NCI-H1694 (cell line): ENCODE measurements at regions not wholly inside any gene's neighbourhood (a gene's known extent, or its start where the extent isn't known, plus 50 kb on each side); places are given as distances from the start of the nearest gene placed in this dataset.
A peak's percentile ranks its signal among the peaks of the same experiment; 100 is the strongest.

ENCODE experiments used
- DNase-seq: peaks from one replicate; lab custom pipeline; 2025; lab: John Stamatoyannopoulos, UW

DNA sequence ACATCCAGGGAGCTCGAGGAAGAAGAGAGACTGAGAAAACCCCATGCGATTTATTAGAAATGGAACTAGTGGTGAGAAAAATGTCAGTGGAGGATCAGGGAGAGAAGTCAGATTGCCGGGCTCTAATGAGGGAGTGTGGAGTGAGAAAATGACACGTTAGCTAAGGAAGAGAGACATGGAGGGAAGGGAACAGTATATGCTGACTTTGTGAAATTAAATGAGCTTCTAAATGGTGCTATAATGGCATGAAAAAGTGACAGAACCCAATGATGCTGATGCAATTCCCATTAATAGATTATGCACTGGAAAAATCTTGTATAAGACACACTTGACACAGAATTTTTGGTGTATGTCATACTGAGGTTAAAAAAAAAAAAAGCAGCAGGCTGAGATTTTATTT is 112.6 kb downstream of the HSPH1 start:
- DNase-seq: no peak

GRCh38 chr13:31048521-31048920 is 113.2 kb downstream of the HSPH1 start:
- no peak for DNase-seq

- peak; percentile 86 for DNase-seq
These were observed 114.3 kb downstream of the TEX26 start for GRCh38 chr13:31046711-31047279.

DNA sequence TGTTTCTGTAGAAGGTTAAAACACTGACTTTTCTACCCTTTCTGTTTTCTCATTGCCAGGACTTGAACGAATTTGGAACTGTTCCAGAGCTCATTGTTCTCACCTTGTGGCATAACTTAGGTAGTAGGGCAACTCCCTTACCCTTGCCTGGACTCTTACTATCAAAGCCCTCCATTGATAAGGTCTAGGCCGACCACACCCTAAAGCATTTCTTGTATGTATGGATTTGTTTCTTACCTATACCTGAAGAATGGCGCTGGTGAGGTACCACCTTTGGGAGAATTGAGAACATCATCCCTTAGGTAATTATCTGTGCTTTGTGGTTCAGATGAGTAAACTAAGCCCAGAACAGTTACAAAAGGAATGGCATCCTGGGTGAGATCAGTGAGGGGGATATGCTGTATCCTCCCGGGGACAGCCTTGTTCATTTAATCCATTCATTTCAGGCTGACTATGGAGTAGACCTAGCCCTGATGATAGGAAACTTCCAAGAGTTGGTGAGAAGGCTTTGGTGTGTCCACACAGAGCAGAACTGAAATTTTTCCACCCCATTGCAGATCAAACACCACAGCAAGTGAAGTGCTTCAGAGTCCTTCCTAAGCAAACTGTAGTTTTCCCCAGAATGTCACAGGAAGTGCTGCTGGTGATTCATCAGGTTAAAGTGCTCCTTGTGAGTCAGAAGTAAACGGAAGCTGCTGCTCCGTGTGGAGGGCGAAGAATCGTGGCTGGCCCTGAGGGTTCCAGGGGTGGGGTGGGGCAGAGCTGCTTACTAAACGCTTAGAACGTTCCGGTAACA is 113.0 kb downstream of the TEX26 start:
- no peak for DNase-seq

- peak; percentile 80 for DNase-seq
These were observed 112.2 kb downstream of the TEX26 start for GRCh38 chr13:31044364-31045285.

GRCh38 chr13:31043957-31044356 is 111.5 kb downstream of the TEX26 start:
- no peak for DNase-seq

DNA sequence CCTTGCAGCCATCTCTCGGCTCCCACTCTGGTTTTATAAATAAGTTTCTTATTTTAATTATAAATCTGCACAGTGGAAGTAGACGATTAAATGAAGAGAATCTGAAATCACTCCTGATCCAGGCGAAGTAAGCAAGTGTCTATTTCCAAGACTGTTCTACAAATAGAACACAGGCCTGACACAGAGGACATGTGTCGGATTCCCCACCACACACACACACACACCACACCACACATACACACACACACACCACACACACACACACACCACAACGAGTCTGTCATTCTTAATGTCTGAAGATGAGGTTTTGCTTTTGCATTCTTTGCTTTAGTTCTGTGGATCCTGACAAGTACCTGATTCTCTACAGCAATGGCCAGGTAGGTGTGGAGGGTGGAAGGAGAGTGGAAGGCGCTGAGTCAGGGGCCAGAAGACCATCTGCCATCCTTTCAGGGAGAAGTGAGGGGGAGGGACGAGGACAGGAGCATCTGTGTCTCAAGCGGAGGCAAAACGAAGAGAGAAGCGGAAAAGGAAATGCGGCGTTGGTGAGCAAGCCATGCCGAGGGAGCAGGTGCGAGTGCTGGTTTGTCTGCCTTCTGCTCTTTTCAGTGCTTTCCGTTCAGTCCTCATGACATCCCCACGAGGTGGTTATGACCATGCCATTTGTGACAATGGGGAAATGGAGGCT is 110.2 kb downstream of the TEX26 start:
- DNase-seq: no peak

- no peak for DNase-seq
These were observed 109.6 kb downstream of the TEX26 start for GRCh38 chr13:31042049-31042448.

DNA sequence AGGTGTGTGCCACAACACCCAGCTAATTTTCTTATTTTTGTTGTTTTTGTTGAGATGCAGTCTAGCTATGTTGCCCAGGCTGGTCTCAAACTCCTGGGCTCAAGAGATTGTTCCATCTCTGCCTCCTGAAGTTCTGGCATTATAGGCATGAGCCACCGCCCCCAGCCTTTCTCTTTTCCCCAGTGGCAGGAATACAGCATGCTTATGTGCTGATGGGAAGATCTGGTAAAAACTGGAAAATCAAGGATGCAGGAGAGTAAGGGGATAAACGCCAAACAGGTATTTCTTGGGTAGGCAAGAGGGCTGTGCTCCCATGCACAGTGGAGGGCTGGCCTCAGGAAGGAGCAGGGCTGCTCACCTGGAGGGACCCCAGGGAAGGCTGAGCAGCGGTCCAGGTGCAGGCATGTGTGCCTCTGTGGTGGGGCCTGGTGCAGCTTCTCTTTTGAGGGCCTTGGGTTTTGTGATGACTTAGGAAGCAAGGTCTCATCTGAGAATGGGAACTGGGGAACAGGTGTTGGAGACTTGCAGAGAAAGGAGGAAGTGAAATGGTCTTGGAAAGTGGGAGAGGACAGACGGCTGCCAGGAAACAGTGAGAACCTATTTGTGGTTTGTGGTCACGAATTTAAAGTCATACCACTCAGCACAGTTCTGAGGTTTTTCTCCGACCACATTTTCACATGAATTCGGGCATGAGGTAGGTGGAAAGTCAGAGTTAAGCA is 106.5 kb downstream of the TEX26 start:
- no peak for DNase-seq

DNA sequence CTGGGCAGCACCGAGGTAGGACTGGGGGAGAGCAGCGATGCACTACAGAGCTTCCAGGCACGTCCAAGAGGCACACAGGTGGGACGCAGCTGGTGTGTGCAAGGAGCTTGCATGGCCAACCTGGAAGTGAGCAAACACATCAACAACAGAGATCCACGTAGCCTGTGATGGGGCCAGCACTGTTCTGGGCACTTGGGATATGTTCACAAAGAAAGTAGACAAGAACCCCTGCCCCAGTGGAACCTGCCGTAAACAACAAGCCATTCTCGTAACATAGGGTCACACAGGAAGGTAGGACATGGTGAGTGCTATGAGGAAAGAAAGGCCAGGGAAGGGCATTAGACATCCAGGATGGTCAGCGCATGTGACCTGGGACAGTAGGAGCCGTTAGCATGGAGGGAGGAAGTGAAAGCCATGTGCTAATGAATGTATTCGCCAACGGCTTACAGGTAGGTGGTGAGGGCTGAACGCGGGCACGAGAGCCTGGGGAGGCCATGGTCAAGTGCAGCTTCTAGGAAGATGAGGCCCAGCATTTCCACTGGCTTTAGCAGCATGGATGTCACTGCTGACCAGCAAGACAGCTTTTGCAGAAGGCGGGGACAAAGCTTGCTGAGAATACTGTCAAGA is 105.5 kb downstream of the TEX26 start:
- no peak for DNase-seq

GRCh38 chr13:31036731-31037695 is 104.6 kb downstream of the TEX26 start:
- no peak for DNase-seq

GRCh38 chr13:31035185-31035965 is 102.9 kb downstream of the TEX26 start:
- no peak for DNase-seq

GRCh38 chr13:31032528-31033113 is 100.2 kb downstream of the TEX26 start:
- no peak for DNase-seq

- DNase-seq: no peak
These were observed 99.0 kb downstream of the TEX26 start for GRCh38 chr13:31031482-31031881.

DNA sequence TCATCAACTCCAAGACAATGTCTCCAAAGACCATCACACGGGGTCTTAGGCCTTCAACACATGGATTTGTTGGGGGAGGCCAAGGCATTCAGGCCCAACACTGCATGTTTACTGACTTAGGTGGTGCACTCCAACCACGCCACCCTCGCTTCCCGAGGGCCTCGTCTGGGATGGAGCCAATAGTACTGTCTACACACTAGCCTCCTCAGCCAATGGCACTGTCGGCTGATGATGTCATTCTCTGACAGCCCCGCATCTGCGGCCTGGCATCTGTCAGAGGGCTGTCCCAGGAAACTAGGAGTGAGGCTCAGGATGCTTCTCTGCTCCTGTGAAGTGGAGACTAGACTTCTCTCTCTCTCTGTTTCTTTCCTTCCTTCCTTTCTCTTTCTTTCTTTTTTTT is 96.6 kb downstream of the TEX26 start:
- DNase-seq: peak; percentile 50

GRCh38 chr13:31027136-31027535 is 94.7 kb downstream of the TEX26 start:
- no peak for DNase-seq
